ENCODE measurements at regions not wholly inside any gene's neighbourhood (a gene's known extent, or its start where the extent isn't known, plus 50 kb on each side); places are given as distances from the start of the nearest gene placed in this dataset.

- intact Hi-C loops (cut with micrococcal nuclease) = no loop called here
- Mint-ChIP-seq H3K9me3 (no peaks in the 10 kb centered on the region), H3K4me1 (ENCODE audit: low read depth) (no peaks in the 10 kb centered on the region)
Observed at GRCh38 chr21:24824209-24824608, 783.1 kb downstream of the MRPL39 start.

GRCh38 chr21:24823247-24823646, 784.0 kb downstream of the MRPL39 start:
- H3K27me3 Mint-ChIP-seq (ENCODE audit: low read depth) = no peaks in the 10 kb centered on the region
- no peak overlapping the region for H3K4me3 Mint-ChIP-seq (ENCODE audit: low read depth)
- H3K4me1 Mint-ChIP-seq (ENCODE audit: low read depth) = no peaks in the 10 kb centered on the region
- H3K27ac Mint-ChIP-seq = no peak overlapping the region
- no peaks in the 10 kb centered on the region for H3K36me3 Mint-ChIP-seq (ENCODE audit: low read depth)
- DNase-seq (ENCODE audit: low spot score) = no peak
- H3K9me3 Mint-ChIP-seq = no peaks in the 10 kb centered on the region
- intact Hi-C loops (cut with micrococcal nuclease) = no loop called here

More at GRCh38 chr21:24824209-24824608, 783.1 kb downstream of the MRPL39 start:
- H3K4me3 Mint-ChIP-seq (ENCODE audit: low read depth) = no peak overlapping the region
- H3K36me3 Mint-ChIP-seq (ENCODE audit: low read depth) = no peaks in the 10 kb centered on the region
- H3K27me3 Mint-ChIP-seq (ENCODE audit: low read depth) = no peaks in the 10 kb centered on the region
- H3K27ac Mint-ChIP-seq = no peak overlapping the region
- no peak for DNase-seq (ENCODE audit: low spot score)

DNA sequence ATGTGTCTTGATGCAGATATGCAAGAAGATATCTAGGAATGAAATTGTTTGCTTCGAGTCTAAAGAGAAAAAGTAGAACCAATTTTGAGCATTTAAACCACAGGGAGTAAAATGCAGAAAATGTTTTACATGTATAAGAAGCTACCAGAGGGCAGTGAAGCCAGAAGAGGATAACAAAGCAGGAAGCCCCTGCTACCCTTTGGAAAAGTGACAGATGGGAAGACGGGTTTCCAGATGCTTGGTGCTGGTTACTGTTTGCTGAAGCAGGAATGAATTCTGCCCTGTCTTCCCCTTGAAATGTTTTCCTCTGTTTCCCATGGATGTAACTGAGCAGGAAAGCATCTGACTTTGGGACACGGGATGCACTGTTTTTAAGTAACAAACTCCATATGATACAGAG, 822.2 kb downstream of the MRPL39 start:
- Mint-ChIP-seq H3K27me3 (ENCODE audit: low read depth) (no peaks in the 10 kb centered on the region), H3K4me1 (ENCODE audit: low read depth) (no peaks in the 10 kb centered on the region), H3K4me3 (ENCODE audit: low read depth) (no peak overlapping the region), H3K27ac (no peak overlapping the region), H3K9me3 (no peaks in the 10 kb centered on the region), H3K36me3 (ENCODE audit: low read depth) (no peaks in the 10 kb centered on the region)
- intact Hi-C loops (cut with micrococcal nuclease) = no loop called here
- no peak for DNase-seq (ENCODE audit: low spot score)

DNA sequence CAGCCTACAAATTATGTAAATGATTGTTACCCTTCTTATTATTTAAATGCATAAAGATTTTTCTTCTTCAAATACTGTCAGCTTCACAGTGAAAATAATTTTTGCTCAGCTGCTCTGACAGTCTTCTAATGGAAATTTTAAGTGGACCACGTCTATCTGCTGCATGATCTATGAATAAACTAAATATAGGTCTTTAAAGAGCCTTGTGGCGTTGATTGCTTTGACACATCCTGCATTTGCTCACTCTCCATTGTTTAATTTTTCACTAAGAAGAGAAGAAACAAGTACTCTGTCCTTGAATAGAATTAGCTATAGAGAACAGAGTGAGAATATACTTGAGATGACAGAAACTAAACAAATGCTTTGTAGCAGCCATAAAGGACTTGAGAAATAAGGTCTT, 826.1 kb downstream of the MRPL39 start:
- Mint-ChIP-seq H3K27me3 (ENCODE audit: low read depth) (no peaks in the 10 kb centered on the region), H3K4me3 (ENCODE audit: low read depth) (no peak overlapping the region), H3K4me1 (ENCODE audit: low read depth) (no peaks in the 10 kb centered on the region), H3K27ac (no peak overlapping the region), H3K9me3 (no peaks in the 10 kb centered on the region), H3K36me3 (ENCODE audit: low read depth) (no peaks in the 10 kb centered on the region)
- no peak for DNase-seq (ENCODE audit: low spot score)
- intact Hi-C loops (cut with micrococcal nuclease) = no loop called here

GRCh38 chr21:24759348-24760075, 847.8 kb downstream of the MRPL39 start:
- Mint-ChIP-seq H3K4me3 (ENCODE audit: low read depth) (no peak overlapping the region), H3K9me3 (peaks cover 6% of the 10 kb centered on the region), H3K4me1 (ENCODE audit: low read depth) (no peaks in the 10 kb centered on the region), H3K27me3 (ENCODE audit: low read depth) (no peaks in the 10 kb centered on the region), H3K27ac (no peak overlapping the region), H3K36me3 (ENCODE audit: low read depth) (no peaks in the 10 kb centered on the region)
- intact Hi-C loops (cut with micrococcal nuclease) = no loop called here
- no peak for DNase-seq (ENCODE audit: low spot score)

DNA sequence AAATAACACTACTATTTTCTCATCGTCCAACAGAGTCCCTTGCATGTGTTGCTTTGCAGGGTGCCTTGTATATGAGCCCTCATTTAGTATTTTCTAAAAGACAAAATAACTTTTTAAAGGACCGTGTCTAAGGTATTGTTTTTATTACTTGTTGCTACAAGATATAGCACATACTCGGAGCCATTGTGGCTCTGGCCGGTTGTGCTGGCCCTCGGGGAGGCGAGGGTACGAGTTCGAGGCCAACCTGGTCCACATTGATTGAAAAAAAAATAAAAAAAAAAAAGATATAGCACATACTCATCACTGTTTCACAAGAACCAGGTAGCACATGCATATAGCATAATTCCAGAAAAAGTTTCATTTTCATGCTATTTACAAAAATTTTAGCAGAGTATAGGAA, 869.2 kb downstream of the MRPL39 start:
- no peak for DNase-seq (ENCODE audit: low spot score)
- Mint-ChIP-seq H3K27ac (no peak overlapping the region), H3K36me3 (ENCODE audit: low read depth) (no peaks in the 10 kb centered on the region), H3K9me3 (peaks cover 4% of the 10 kb centered on the region), H3K4me3 (ENCODE audit: low read depth) (no peak overlapping the region), H3K27me3 (ENCODE audit: low read depth) (no peaks in the 10 kb centered on the region), H3K4me1 (ENCODE audit: low read depth) (no peaks in the 10 kb centered on the region)
- intact Hi-C loops (cut with micrococcal nuclease) = no loop called here

- intact Hi-C loops (cut with micrococcal nuclease) = no loop called here
Observed at GRCh38 chr21:24737296-24737850, 869.9 kb downstream of the MRPL39 start.

GRCh38 chr21:24730661-24731060, 876.6 kb downstream of the MRPL39 start:
- H3K27ac Mint-ChIP-seq = no peak overlapping the region
- no peaks in the 10 kb centered on the region for H3K36me3 Mint-ChIP-seq (ENCODE audit: low read depth)
- DNase-seq (ENCODE audit: low spot score) = no peak
- H3K9me3 Mint-ChIP-seq = no peaks in the 10 kb centered on the region
- intact Hi-C loops (cut with micrococcal nuclease) = no loop called here
- H3K4me3 Mint-ChIP-seq (ENCODE audit: low read depth) = no peak overlapping the region
- no peaks in the 10 kb centered on the region for H3K27me3 Mint-ChIP-seq (ENCODE audit: low read depth)
- no peaks in the 10 kb centered on the region for H3K4me1 Mint-ChIP-seq (ENCODE audit: low read depth)

More at GRCh38 chr21:24737296-24737850, 869.9 kb downstream of the MRPL39 start:
- Mint-ChIP-seq H3K36me3 (ENCODE audit: low read depth) (no peaks in the 10 kb centered on the region), H3K27ac (no peak overlapping the region), H3K9me3 (peaks cover 4% of the 10 kb centered on the region), H3K4me1 (ENCODE audit: low read depth) (no peaks in the 10 kb centered on the region), H3K4me3 (ENCODE audit: low read depth) (no peak overlapping the region), H3K27me3 (ENCODE audit: low read depth) (no peaks in the 10 kb centered on the region)
- DNase-seq (ENCODE audit: low spot score) = no peak

DNA sequence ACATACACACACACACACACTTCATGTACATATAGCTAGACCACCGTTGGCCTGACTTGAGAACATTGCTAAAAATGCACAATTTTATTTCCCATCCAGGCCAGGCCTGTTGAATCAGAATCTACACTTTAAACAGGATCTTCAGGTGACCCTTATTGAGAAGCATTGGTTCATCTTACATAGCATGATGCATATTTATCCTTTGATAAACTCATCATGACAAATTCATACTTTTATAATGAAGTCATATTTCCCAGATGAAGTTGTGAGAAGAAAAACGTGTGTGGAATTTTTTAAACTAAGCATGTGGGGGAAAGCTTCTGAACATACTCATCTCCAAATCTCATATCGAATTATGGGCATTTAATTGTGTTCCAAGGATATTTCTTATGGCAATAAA, 877.7 kb downstream of the MRPL39 start:
- H3K4me3 Mint-ChIP-seq (ENCODE audit: low read depth) = no peak overlapping the region
- no peak for DNase-seq (ENCODE audit: low spot score)
- no peak overlapping the region for H3K27ac Mint-ChIP-seq
- H3K36me3 Mint-ChIP-seq (ENCODE audit: low read depth) = no peaks in the 10 kb centered on the region
- intact Hi-C loops (cut with micrococcal nuclease) = no loop called here
- no peaks in the 10 kb centered on the region for H3K4me1 Mint-ChIP-seq (ENCODE audit: low read depth)
- H3K27me3 Mint-ChIP-seq (ENCODE audit: low read depth) = no peaks in the 10 kb centered on the region
- H3K9me3 Mint-ChIP-seq = no peaks in the 10 kb centered on the region

DNA sequence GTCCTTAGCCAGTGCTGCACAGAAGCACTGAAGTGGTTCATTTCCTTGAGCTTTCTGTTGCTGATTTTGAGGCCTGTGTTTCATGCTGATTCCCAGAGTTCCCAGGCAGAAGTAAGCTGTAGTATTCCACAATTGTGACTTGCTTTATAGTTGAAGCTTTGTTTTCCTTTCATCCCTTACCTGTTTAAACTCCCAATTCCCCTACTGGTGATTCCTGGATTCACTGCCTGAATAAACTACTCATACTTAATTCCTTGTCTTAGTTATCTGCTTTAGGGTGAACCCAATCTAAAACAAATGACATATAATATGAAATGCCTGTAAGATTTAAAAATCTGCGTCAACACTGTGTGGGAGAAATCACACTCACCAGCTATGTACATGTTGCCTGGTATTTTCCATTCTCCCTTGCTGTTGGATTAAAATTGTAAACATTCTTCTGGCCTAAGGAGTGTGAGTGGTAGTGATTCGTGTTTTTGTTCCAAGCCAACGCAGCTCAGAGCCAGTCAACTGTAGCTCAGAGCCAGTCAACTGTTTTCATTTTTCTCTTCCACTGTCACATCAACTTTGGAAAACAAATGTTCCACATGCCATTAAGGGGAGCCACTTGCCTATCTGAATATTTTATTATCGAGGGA, 879.4 kb downstream of the MRPL39 start:
- no peaks in the 10 kb centered on the region for H3K9me3 Mint-ChIP-seq
- H3K4me1 Mint-ChIP-seq (ENCODE audit: low read depth) = no peaks in the 10 kb centered on the region
- H3K27ac Mint-ChIP-seq = no peak overlapping the region
- H3K27me3 Mint-ChIP-seq (ENCODE audit: low read depth) = no peaks in the 10 kb centered on the region
- intact Hi-C loops (cut with micrococcal nuclease) = no loop called here
- H3K4me3 Mint-ChIP-seq (ENCODE audit: low read depth) = no peak overlapping the region
- no peak for DNase-seq (ENCODE audit: low spot score)
- no peaks in the 10 kb centered on the region for H3K36me3 Mint-ChIP-seq (ENCODE audit: low read depth)

GRCh38 chr21:24716281-24716918, 890.9 kb downstream of the MRPL39 start:
- DNase-seq (ENCODE audit: low spot score) = no peak
- no peaks in the 10 kb centered on the region for H3K36me3 Mint-ChIP-seq (ENCODE audit: low read depth)
- no peak overlapping the region for H3K27ac Mint-ChIP-seq
- no peaks in the 10 kb centered on the region for H3K4me1 Mint-ChIP-seq (ENCODE audit: low read depth)
- H3K27me3 Mint-ChIP-seq (ENCODE audit: low read depth) = no peaks in the 10 kb centered on the region
- no peak overlapping the region for H3K4me3 Mint-ChIP-seq (ENCODE audit: low read depth)
- no peaks in the 10 kb centered on the region for H3K9me3 Mint-ChIP-seq
- intact Hi-C loops (cut with micrococcal nuclease) = no loop called here

DNA sequence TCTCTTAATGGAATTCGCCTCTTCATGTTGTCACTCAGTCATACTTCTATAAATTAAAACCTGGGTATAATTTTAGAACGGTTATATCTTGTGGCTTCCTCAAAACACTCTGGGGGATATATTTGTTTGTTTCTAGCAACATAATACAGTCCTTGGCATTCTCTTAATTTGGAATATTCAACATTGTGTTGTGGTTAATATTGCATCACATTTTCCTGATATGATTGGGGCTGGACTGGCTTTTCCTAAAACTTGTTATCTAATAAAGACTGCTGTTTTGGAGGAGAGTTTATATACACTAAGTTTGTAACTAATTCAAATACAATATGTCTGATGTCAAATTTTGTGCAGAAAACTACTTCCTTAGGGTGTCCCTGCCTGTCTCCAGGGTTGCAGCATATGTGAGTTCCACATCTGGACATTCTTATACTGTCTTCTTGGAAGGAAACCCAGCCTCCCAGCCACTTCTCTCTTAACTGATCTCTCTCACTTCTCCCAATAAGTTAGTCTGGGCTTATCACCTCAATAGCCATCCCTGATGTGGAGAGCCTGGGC, 892.6 kb downstream of the MRPL39 start:
- intact Hi-C loops (cut with micrococcal nuclease) = no loop called here
- H3K27me3 Mint-ChIP-seq (ENCODE audit: low read depth) = no peaks in the 10 kb centered on the region
- H3K4me3 Mint-ChIP-seq (ENCODE audit: low read depth) = no peak overlapping the region
- peaks cover under 1% of the 10 kb centered on the region for H3K9me3 Mint-ChIP-seq
- DNase-seq (ENCODE audit: low spot score) = no peak
- H3K4me1 Mint-ChIP-seq (ENCODE audit: low read depth) = no peaks in the 10 kb centered on the region
- H3K27ac Mint-ChIP-seq = no peak overlapping the region
- no peaks in the 10 kb centered on the region for H3K36me3 Mint-ChIP-seq (ENCODE audit: low read depth)

GRCh38 chr21:24705201-24705600, 902.1 kb downstream of the MRPL39 start:
- Mint-ChIP-seq H3K9me3 (peaks cover 4% of the 10 kb centered on the region), H3K4me3 (ENCODE audit: low read depth) (no peak overlapping the region), H3K36me3 (ENCODE audit: low read depth) (no peaks in the 10 kb centered on the region), H3K27me3 (ENCODE audit: low read depth) (no peaks in the 10 kb centered on the region), H3K4me1 (ENCODE audit: low read depth) (no peaks in the 10 kb centered on the region), H3K27ac (no peak overlapping the region)
- intact Hi-C loops (cut with micrococcal nuclease) = no loop called here
- no peak for DNase-seq (ENCODE audit: low spot score)
